G401 (cell line): ENCODE measurements at regions not wholly inside any gene's neighbourhood (a gene's known extent, or its start where the extent isn't known, plus 50 kb on each side); places are given as distances from the start of the nearest gene placed in this dataset.
"Not testable (repeated sequence)": the region's sequence is repeated elsewhere in the genome, so short reads cannot be mapped to it uniquely, and the experiment has no call there.

Experiments
- DNase-seq: peaks from one replicate; pipeline ENCODE4 v3.0.0-alpha.2; 2015; ENCODE audit warnings: low spot score
- in situ Hi-C: cut with HindIII; loops from 2 replicates; pipeline ENCODE4 v1.10.0; 2016; ENCODE audit warnings: low sequenced_read_pairs, mixed read lengths

- DNase-seq: no peak
- in situ Hi-C loops: no loop called here
Observed at GRCh38 chr15:36175186-36175740, 404.2 kb upstream of the CDIN1 start.

GRCh38 chr15:36175741-36176291, 403.6 kb upstream of the CDIN1 start:
- in situ Hi-C loops: no loop called here
- DNase-seq: no peak

GRCh38 chr15:36177590-36178302, 401.7 kb upstream of the CDIN1 start:
- in situ Hi-C loops: no loop called here
- DNase-seq: no peak

GRCh38 chr15:36178303-36178633, 401.2 kb upstream of the CDIN1 start:
- DNase-seq: no peak

GRCh38 chr15:36183201-36183600, 396.2 kb upstream of the CDIN1 start:
- in situ Hi-C loops: no loop called here
- DNase-seq: no peak

More at GRCh38 chr15:36178303-36178633, 401.2 kb upstream of the CDIN1 start:
- in situ Hi-C loops: no loop called here

- in situ Hi-C loops: no loop called here
- no peak for DNase-seq
Observed at GRCh38 chr15:36185438-36185837, 394.0 kb upstream of the CDIN1 start.

- in situ Hi-C loops: no loop called here
- DNase-seq: no peak
Observed at GRCh38 chr15:36185845-36186244, 393.6 kb upstream of the CDIN1 start.

- in situ Hi-C loops: no loop called here
- no peak for DNase-seq
Observed at GRCh38 chr15:36186376-36186775, 393.1 kb upstream of the CDIN1 start.

- in situ Hi-C loops: no loop called here
- DNase-seq: no peak
Observed at GRCh38 chr15:36191459-36191858, 388.0 kb upstream of the CDIN1 start.

GRCh38 chr15:36195361-36196007, 383.9 kb upstream of the CDIN1 start:
- in situ Hi-C loops, DNase-seq: not testable (repeated sequence)

- no peak for DNase-seq
- in situ Hi-C loops: no loop called here
Observed at GRCh38 chr15:36208868-36209582, 370.4 kb upstream of the CDIN1 start.

GRCh38 chr15:36210426-36210825, 369.0 kb upstream of the CDIN1 start:
- in situ Hi-C loops: no loop called here

GRCh38 chr15:36218322-36218721, 361.1 kb upstream of the CDIN1 start:
- no peak for DNase-seq
- in situ Hi-C loops: no loop called here

More at GRCh38 chr15:36210426-36210825, 369.0 kb upstream of the CDIN1 start:
- DNase-seq: no peak

GRCh38 chr15:36218991-36219390, 360.4 kb upstream of the CDIN1 start:
- DNase-seq: no peak
- in situ Hi-C loops: no loop called here

GRCh38 chr15:36221992-36222391, 357.4 kb upstream of the CDIN1 start:
- in situ Hi-C loops: no loop called here
- no peak for DNase-seq

- in situ Hi-C loops: no loop called here
Observed at GRCh38 chr15:36230776-36231175, 348.6 kb upstream of the CDIN1 start.

GRCh38 chr15:36232491-36232890, 346.9 kb upstream of the CDIN1 start:
- in situ Hi-C loops: no loop called here
- no peak for DNase-seq

More at GRCh38 chr15:36230776-36231175, 348.6 kb upstream of the CDIN1 start:
- DNase-seq: no peak

GRCh38 chr15:36234743-36235142, 344.7 kb upstream of the CDIN1 start:
- DNase-seq: no peak
- in situ Hi-C loops: no loop called here

GRCh38 chr15:36235173-36235572, 344.3 kb upstream of the CDIN1 start:
- in situ Hi-C loops: no loop called here
- DNase-seq: no peak

GRCh38 chr15:36239509-36239908, 339.9 kb upstream of the CDIN1 start:
- DNase-seq: no peak
- in situ Hi-C loops: no loop called here
